ENCODE measurements at regions not wholly inside any gene's neighbourhood (a gene's known extent, or its start where the extent isn't known, plus 50 kb on each side); places are given as distances from the start of the nearest gene placed in this dataset.

DNA sequence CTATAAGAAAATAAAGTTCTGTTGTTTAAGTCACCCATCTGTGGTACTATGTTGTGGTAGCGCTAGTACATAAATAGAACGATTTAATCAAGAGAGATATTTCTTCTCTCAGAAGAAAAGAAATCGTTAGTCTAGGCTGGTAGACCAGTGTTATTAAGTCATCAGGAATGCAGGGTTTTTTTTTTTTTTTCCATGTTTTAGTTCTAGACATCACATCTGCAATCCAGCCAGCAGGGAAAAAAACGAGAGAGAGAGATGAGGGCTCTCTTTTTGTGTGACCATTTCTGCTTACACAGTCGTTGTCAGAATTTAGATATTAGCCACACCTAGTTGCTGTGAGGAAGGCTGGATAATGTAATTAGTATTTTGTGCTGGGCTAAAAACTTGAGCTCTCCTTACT is 417.4 kb downstream of the TMA16 start:
- Mint-ChIP-seq H3K27me3 (ENCODE audit: low read depth, poor library complexity) (no peaks in the 10 kb centered on the region), H3K4me3 (no peak overlapping the region), H3K4me1 (no peaks in the 10 kb centered on the region), H3K9me3 (no peaks in the 10 kb centered on the region), H3K27ac (no peak overlapping the region), H3K36me3 (ENCODE audit: low read depth) (no peaks in the 10 kb centered on the region)
- TF ChIP-seq, protein P1, sequence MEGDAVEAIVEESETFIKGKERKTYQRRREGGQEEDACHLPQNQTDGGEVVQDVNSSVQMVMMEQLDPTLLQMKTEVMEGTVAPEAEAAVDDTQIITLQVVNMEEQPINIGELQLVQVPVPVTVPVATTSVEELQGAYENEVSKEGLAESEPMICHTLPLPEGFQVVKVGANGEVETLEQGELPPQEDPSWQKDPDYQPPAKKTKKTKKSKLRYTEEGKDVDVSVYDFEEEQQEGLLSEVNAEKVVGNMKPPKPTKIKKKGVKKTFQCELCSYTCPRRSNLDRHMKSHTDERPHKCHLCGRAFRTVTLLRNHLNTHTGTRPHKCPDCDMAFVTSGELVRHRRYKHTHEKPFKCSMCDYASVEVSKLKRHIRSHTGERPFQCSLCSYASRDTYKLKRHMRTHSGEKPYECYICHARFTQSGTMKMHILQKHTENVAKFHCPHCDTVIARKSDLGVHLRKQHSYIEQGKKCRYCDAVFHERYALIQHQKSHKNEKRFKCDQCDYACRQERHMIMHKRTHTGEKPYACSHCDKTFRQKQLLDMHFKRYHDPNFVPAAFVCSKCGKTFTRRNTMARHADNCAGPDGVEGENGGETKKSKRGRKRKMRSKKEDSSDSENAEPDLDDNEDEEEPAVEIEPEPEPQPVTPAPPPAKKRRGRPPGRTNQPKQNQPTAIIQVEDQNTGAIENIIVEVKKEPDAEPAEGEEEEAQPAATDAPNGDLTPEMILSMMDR (IDR thresholded peaks at IDR 0.05): no peak
- no peak for DNase-seq

DNA sequence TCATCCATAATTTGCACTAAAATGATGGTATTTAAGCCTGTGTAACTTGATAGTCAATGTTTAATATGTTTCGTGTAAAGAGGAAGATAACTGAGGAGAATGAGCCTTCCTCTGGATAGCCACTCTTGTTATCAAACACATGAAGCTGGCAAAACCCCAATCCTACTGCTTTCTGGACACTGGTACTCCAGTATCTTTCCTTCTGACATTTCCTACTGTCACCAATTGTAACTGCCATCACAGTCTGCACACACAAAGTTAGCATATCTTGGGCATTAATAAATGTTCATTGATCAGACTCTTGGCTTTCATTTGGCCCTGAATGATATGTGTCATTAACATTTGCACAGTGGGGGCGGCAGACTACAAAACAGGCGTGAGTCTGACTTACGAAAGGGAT is 419.1 kb downstream of the TMA16 start:
- no peaks in the 10 kb centered on the region for H3K27me3 Mint-ChIP-seq (ENCODE audit: low read depth, poor library complexity)
- H3K27ac Mint-ChIP-seq: no peak overlapping the region
- H3K36me3 Mint-ChIP-seq (ENCODE audit: low read depth): no peaks in the 10 kb centered on the region
- TF ChIP-seq, protein P1 (IDR thresholded peaks at IDR 0.05): no peak
- no peaks in the 10 kb centered on the region for H3K9me3 Mint-ChIP-seq
- no peak overlapping the region for H3K4me3 Mint-ChIP-seq
- no peak for DNase-seq
- H3K4me1 Mint-ChIP-seq: no peaks in the 10 kb centered on the region

DNA sequence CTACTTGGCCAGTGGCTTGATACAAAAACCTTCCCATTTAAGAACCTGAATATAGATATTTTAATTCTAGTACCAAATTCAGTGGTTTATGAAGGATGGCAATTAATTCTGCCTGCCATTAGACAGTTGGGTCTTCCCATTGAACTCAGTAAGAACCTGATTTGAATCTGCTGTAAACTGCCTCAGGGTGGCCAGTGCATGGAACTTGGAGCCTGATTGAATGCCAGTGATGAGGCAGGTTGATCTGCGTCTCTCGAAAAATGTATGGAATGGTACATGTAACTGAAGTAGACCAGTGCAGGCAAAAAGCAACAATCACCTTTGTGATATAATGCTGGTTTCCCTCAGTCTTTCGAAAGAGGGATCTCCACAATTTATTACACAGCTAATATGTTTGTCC is 421.4 kb downstream of the TMA16 start:
- no peak for DNase-seq
- no peaks in the 10 kb centered on the region for H3K36me3 Mint-ChIP-seq (ENCODE audit: low read depth)
- TF ChIP-seq, protein P1 (IDR thresholded peaks at IDR 0.05): no peak
- H3K27ac Mint-ChIP-seq: no peak overlapping the region
- H3K4me1 Mint-ChIP-seq: no peaks in the 10 kb centered on the region
- H3K9me3 Mint-ChIP-seq: no peaks in the 10 kb centered on the region
- H3K27me3 Mint-ChIP-seq (ENCODE audit: low read depth, poor library complexity): no peaks in the 10 kb centered on the region
- no peak overlapping the region for H3K4me3 Mint-ChIP-seq

DNA sequence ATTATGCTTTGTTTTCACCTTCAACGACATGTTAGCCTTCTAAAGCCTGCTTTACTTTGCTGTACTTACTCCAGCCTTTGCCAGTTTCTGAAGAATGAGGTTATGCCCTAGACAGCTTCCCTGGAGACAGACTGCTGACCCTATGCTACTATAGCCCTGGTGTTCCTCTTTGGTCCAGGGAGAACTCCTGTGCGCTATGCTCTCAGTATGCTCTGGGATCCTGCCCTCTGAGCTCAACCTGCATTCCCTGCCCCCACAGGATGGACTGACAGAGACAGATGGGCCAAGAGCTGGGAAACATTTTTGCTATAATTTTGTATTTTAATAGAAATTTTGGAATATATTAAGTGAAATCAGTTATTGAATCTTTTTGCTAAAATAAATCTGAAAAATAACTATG is 425.9 kb downstream of the TMA16 start:
- TF ChIP-seq, protein P1 (IDR thresholded peaks at IDR 0.05): no peak
- DNase-seq: no peak
- H3K27me3 Mint-ChIP-seq (ENCODE audit: low read depth, poor library complexity): no peaks in the 10 kb centered on the region
- no peak overlapping the region for H3K27ac Mint-ChIP-seq
- H3K4me3 Mint-ChIP-seq: no peak overlapping the region
- H3K9me3 Mint-ChIP-seq: no peaks in the 10 kb centered on the region
- no peaks in the 10 kb centered on the region for H3K36me3 Mint-ChIP-seq (ENCODE audit: low read depth)
- H3K4me1 Mint-ChIP-seq: no peaks in the 10 kb centered on the region

DNA sequence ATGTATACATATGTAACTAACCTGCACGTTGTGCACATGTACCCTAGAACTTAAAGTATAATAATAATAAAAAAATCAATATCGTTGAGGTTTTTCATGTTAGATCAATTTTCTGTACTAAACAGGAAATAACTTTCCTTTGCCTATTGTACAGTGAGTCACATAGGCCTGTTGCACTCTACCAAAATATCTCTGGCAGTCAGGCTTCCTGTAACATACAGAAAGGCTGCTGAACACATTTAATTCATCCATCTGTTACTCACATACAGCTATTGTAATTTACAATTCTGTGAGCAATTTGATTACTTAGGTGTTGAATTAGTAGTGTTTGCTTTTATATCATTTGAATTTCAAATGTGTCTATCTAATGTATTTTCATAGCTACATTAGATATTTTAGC is 427.8 kb downstream of the TMA16 start:
- Mint-ChIP-seq H3K4me1 (no peaks in the 10 kb centered on the region), H3K9me3 (no peaks in the 10 kb centered on the region), H3K36me3 (ENCODE audit: low read depth) (no peaks in the 10 kb centered on the region), H3K27me3 (ENCODE audit: low read depth, poor library complexity) (no peaks in the 10 kb centered on the region), H3K4me3 (no peak overlapping the region), H3K27ac (no peak overlapping the region)
- DNase-seq: no peak
- TF ChIP-seq, protein P1 (IDR thresholded peaks at IDR 0.05): no peak

DNA sequence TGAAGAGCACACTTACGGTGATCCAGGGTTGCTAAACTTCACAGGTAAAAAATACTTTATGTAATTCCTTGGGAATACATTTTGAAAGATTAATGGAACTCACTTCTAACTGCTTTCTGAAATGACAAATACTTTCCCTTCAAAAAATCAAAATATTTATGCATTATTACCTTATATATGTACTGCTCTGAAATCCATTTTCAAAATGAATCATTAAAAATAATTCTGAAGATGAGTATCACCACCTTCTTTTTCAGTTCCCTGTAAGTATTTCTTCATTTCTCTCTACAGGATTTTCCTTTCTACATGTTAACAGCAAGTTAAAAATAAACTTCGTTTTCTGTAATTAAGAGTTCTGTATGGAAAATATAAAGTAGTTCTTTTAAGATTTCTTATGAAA is 428.6 kb downstream of the TMA16 start:
- Mint-ChIP-seq H3K9me3 (no peaks in the 10 kb centered on the region), H3K4me1 (no peaks in the 10 kb centered on the region), H3K27ac (no peak overlapping the region), H3K4me3 (no peak overlapping the region), H3K27me3 (ENCODE audit: low read depth, poor library complexity) (no peaks in the 10 kb centered on the region), H3K36me3 (ENCODE audit: low read depth) (no peaks in the 10 kb centered on the region)
- no peak for DNase-seq
- TF ChIP-seq, protein P1 (IDR thresholded peaks at IDR 0.05): no peak

Measured in nephron progenitor cell (in vitro differentiated cells).